GM12874 (cell line): ENCODE measurements at regions not wholly inside any gene's neighbourhood (a gene's known extent, or its start where the extent isn't known, plus 50 kb on each side); places are given as distances from the start of the nearest gene placed in this dataset.

Experiments used
- TF ChIP-seq, protein P1 (sequence below): IDR thresholded peaks from 2 replicates; pipeline ENCODE4 v1.5.1; 2011; ENCODE audit warnings: low read depth, mild to moderate bottlenecking, control low read depth, low read length, moderate library complexity; ENCODE audit not compliant: insufficient read depth

DNA sequence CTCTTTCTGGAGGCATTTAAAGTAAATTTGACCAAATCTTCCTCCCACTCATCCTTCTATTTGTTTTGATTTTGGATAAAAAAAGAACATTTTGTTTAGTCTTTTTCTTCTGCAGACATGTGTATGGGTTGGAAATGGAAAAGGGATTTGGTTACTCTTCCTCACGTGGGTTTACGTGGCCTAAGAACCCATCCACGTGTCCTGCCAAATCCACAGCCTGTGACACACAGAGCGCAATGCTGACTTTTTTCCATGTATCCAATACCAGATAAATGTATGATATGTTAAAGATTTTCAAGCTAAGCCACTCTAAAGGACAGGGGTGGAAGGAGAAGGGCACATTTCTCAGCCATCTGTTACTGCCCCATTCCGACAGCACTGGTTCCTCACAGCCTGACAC, 176.5 kb downstream of the COL12A1 start:
- TF ChIP-seq, protein P1, sequence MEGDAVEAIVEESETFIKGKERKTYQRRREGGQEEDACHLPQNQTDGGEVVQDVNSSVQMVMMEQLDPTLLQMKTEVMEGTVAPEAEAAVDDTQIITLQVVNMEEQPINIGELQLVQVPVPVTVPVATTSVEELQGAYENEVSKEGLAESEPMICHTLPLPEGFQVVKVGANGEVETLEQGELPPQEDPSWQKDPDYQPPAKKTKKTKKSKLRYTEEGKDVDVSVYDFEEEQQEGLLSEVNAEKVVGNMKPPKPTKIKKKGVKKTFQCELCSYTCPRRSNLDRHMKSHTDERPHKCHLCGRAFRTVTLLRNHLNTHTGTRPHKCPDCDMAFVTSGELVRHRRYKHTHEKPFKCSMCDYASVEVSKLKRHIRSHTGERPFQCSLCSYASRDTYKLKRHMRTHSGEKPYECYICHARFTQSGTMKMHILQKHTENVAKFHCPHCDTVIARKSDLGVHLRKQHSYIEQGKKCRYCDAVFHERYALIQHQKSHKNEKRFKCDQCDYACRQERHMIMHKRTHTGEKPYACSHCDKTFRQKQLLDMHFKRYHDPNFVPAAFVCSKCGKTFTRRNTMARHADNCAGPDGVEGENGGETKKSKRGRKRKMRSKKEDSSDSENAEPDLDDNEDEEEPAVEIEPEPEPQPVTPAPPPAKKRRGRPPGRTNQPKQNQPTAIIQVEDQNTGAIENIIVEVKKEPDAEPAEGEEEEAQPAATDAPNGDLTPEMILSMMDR: no peak

DNA sequence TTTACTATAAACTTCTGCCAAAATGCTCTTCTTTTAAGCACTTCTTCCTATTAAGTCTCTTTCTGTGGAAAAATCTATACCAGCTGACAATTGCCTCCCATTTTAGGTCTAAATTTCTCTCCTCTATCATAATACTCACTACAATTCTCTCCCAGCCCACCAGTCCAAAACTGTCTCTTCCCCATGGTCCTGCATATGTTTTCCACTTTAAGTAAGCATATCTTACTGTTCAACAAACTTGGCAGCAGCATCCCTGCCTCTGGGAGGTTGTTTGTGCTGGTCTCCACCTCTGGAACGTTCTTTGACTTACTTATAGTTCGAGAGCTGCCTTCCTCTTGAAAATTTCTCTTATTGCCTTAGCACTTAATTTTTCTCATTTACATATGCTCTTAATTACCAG, 180.5 kb downstream of the COL12A1 start:
- TF ChIP-seq, protein P1: no peak

DNA sequence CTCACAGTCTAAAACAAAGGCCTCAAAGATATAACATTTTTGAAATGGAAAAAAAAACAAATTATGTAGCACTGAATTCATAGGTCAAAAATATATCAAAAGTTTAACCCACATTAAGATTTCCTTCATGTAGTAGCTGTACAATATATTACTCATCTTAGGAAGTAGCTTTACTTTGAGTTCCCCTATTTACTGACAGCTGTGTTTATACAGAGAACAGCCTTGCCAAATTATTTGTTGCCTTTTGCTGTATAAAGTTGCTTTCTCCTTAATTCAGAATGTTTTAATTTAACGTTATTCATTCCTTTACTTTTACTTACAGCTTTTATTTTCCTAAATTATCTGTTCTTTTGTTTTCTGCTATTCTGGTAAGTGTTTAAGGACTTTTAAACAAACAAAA, 181.0 kb downstream of the COL12A1 start:
- TF ChIP-seq, protein P1: no peak

DNA sequence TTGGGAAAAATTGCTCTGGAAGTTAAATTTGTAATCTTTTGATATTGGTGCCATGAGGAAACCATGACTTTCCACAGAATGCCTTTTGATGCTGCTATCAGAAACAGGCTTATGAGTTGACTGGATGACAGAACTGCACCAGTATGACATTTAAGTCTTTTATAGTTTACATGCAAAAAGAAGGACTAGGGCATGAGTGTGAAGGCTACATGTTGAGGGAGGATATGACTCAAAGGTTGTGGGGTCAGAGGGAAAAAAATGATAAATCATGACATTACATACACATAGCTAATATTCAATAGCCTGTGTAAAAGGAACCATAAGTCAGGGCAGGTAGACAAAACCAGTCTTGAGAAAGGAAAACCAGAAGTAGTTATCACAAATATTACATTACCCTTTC, 182.2 kb downstream of the COL12A1 start:
- TF ChIP-seq, protein P1: no peak

DNA sequence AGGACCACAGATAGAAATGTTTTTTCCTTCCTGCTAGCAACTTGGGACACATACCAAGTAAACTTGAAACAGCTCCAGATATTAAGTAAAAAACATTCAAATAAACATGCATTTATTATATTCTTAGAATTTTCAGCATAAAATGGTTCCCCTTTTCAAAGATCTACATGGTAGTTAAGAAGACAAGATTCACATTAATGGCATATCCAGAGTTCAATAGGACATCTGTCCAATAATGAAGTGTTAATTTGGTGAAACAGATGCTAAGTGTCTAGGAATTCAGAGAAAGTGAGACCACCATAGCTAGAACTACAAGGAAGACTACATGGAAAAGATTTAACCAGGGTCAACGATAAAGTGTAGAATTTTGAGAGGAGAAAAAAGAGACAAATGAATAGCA, 184.9 kb downstream of the COL12A1 start:
- TF ChIP-seq, protein P1: no peak

DNA sequence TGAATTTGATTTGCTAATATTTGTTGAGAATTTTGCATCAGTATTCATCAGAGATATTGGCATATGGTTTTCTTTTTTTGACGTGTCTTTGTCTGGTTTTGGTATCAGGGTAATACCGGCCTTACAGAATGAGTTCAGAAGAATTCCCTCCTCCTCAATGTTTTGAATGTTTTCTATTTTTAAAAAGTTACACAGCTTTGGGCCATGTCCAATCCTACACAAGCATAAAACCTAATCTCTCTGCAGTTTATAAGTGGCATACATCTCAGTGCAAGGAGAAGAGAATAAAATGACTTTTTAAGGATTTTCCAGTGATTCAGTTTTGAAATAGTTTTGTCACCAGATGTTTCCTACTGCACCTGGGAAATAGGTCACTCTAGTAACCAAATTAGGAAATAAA, 185.5 kb downstream of the COL12A1 start:
- TF ChIP-seq, protein P1: no peak

DNA sequence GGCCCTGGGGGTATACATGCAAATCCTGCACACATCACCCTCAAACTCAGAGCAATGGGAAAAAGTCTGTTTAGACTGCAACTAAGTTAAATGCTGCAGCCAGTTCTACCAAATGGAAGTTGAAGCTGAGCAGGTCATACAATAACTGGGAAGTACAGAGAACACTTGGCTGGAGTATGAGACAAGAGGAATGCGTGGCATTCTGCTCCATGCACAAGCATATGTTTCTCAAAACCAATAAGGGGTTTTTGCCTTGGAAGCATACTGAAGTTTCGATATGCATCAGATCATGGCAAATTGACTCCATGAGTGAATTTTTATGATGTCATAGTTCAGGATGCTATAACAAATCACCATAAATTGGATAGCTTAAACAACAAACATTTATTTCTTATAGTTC, 193.8 kb downstream of the COL12A1 start:
- TF ChIP-seq, protein P1: no peak

DNA sequence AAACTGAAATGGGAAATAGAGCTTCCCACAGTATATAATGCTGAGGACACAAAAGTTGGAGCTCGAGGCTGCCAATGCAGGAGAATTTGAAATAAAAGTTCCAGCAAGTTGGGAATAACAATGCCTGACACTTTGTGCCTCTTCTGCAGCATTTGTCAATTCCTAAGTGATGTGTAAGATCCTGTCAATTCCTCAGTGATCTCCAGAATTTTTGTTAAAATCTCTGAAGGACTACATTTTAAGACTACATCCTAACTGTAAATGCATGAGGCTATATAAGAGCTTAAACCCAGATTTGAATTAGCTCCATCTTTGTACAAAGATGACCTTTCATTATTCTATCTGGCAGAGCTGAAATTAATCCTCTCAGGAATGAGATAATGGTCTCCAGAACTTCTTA, 208.2 kb downstream of the COL12A1 start:
- TF ChIP-seq, protein P1: no peak
